WTC11 (cell line): ENCODE measurements at regions not wholly inside any gene's neighbourhood (a gene's known extent, or its start where the extent isn't known, plus 50 kb on each side); places are given as distances from the start of the nearest gene placed in this dataset.

Source experiments
- ATAC-seq: fragments of 200-7000 bp; cut with Tn5 transposase; 2 replicates; pipeline ENCODE4 v1.10.0; 2021; ENCODE audit warnings: mild to moderate bottlenecking, moderate library complexity
- CTCF ChIA-PET: fragments of 300-600 bp; sonication (Branson Sonifier 250); formaldehyde crosslinking; loops from one replicate; lab custom pipeline; 2021; ENCODE audit warnings: antibody characterized with exemption; lab: Charles Lee
- POLR2A ChIA-PET: fragments of 350-600 bp; sonication (Branson Sonifier 250); formaldehyde crosslinking; loops from one replicate; lab custom pipeline; 2021; ENCODE audit warnings: antibody characterized with exemption; lab: Charles Lee
- DNase-seq: peaks from one replicate; pipeline ENCODE4 v3.0.0; 2021; ENCODE audit warnings: low spot score
- H3K27ac Mint-ChIP-seq: 2 replicates; pipeline ENCODE4 v1.8.0; 2021; ENCODE audit warnings: mixed read lengths
- H3K27me3 Mint-ChIP-seq: 2 replicates; pipeline ENCODE4 v1.8.0; 2021; ENCODE audit warnings: low read depth, mild to moderate bottlenecking, moderate library complexity, mixed read lengths
- H3K36me3 Mint-ChIP-seq: 2 replicates; pipeline ENCODE4 v1.8.0; 2021; ENCODE audit warnings: mixed read lengths
- H3K4me1 Mint-ChIP-seq: 2 replicates; pipeline ENCODE4 v1.8.0; 2022; ENCODE audit warnings: mixed read lengths
- H3K4me3 Mint-ChIP-seq: 2 replicates; pipeline ENCODE4 v1.8.0; 2021; ENCODE audit warnings: mild to moderate bottlenecking, moderate library complexity, mixed read lengths
- H3K9me3 Mint-ChIP-seq: 2 replicates; pipeline ENCODE4 v1.8.0; 2021; ENCODE audit warnings: mixed read lengths
- CBFB ChIP-seq: sonication (generic); formaldehyde crosslinking; IDR thresholded peaks from 2 replicates; pipeline ENCODE4 v1.8.1; 2022; ENCODE audit warnings: mild to moderate bottlenecking, low read depth, missing genetic modification reagents
- CREM ChIP-seq: sonication (generic); formaldehyde crosslinking; IDR thresholded peaks from 2 replicates; pipeline ENCODE4 v1.8.1; 2022; ENCODE audit warnings: mild to moderate bottlenecking, missing genetic modification reagents, moderate library complexity
- GRHL2 ChIP-seq: fragments of 250-450 bp; sonication (Bioruptor Pico); IDR thresholded peaks from 2 replicates; pipeline ENCODE4 v1.8.0; 2022; ENCODE audit warnings: mild to moderate bottlenecking, moderate library complexity; ENCODE audit not compliant: insufficient replicate concordance, severe bottlenecking
- MYBL2 ChIP-seq: sonication (generic); formaldehyde crosslinking; IDR thresholded peaks from 2 replicates; pipeline ENCODE4 v1.8.1; 2023; ENCODE audit warnings: mild to moderate bottlenecking, moderate library complexity, missing genetic modification reagents
- NR1H2 ChIP-seq: sonication (generic); formaldehyde crosslinking; IDR thresholded peaks from 2 replicates; pipeline ENCODE4 v1.9.0; 2021; ENCODE audit warnings: mild to moderate bottlenecking, moderate library complexity, missing genetic modification reagents
- NR2C2 ChIP-seq: sonication (generic); formaldehyde crosslinking; IDR thresholded peaks from 2 replicates; pipeline ENCODE4 v1.8.0; 2022; ENCODE audit warnings: mild to moderate bottlenecking, missing genetic modification reagents
- NR3C1 ChIP-seq: sonication (generic); formaldehyde crosslinking; conservative IDR thresholded peaks from 2 replicates; pipeline ENCODE4 v1.8.1; 2023; ENCODE audit warnings: low read depth, mild to moderate bottlenecking, missing genetic modification reagents
- RELA ChIP-seq: sonication (generic); formaldehyde crosslinking; IDR thresholded peaks from 2 replicates; pipeline ENCODE4 v1.8.1; 2022; ENCODE audit warnings: missing genetic modification reagents, mild to moderate bottlenecking, borderline replicate concordance
- SOX15 ChIP-seq: fragments of 250-450 bp; sonication (Bioruptor Pico); IDR thresholded peaks from 2 replicates; pipeline ENCODE4 v1.9.0; 2021; ENCODE audit warnings: mild to moderate bottlenecking
- ZNF219 ChIP-seq: sonication (generic); formaldehyde crosslinking; IDR thresholded peaks from 2 replicates; pipeline ENCODE4 v1.8.0; 2023; ENCODE audit warnings: missing genetic modification reagents, mild to moderate bottlenecking, borderline replicate concordance
- ZNF263 ChIP-seq: sonication (generic); formaldehyde crosslinking; IDR thresholded peaks from 2 replicates; pipeline ENCODE4 v1.8.1; 2022; ENCODE audit warnings: low read depth, mild to moderate bottlenecking, moderate library complexity, missing genetic modification reagents
- ZNF423 ChIP-seq: fragments of 250-450 bp; sonication (Bioruptor Pico); IDR thresholded peaks from 2 replicates; pipeline ENCODE4 v2.1.2; 2022; ENCODE audit warnings: mild to moderate bottlenecking, moderate library complexity
- TF ChIP-seq, protein P1 (sequence below): sonication (generic); formaldehyde crosslinking; IDR thresholded peaks from 2 replicates; pipeline ENCODE4 v1.8.0; 2022; ENCODE audit warnings: mild to moderate bottlenecking, missing genetic modification reagents
- TF ChIP-seq, protein P2 (sequence below): sonication (generic); formaldehyde crosslinking; IDR thresholded peaks from 2 replicates; pipeline ENCODE4 v1.8.1; 2023; ENCODE audit warnings: mild to moderate bottlenecking, missing genetic modification reagents, borderline replicate concordance
- TF ChIP-seq, protein P3 (sequence below): sonication (generic); formaldehyde crosslinking; IDR thresholded peaks from 2 replicates; pipeline ENCODE4 v1.8.1; 2023; ENCODE audit warnings: mild to moderate bottlenecking, missing genetic modification reagents, moderate library complexity
- TF ChIP-seq, protein P4 (sequence below): fragments of 250-450 bp; sonication (Bioruptor Pico); IDR thresholded peaks from 2 replicates; pipeline ENCODE4 v1.8.0; 2021; ENCODE audit warnings: mild to moderate bottlenecking
- TF ChIP-seq, protein P5 (sequence below): sonication (generic); formaldehyde crosslinking; IDR thresholded peaks from 2 replicates; pipeline ENCODE4 v1.8.1; 2023; ENCODE audit warnings: mild to moderate bottlenecking, missing genetic modification reagents, moderate library complexity
- TF ChIP-seq, protein P6 (sequence below): fragments of 200-600 bp; IDR thresholded peaks from 2 replicates; pipeline ENCODE4 v1.8.0; 2022; ENCODE audit warnings: antibody characterized with exemption

DNA sequence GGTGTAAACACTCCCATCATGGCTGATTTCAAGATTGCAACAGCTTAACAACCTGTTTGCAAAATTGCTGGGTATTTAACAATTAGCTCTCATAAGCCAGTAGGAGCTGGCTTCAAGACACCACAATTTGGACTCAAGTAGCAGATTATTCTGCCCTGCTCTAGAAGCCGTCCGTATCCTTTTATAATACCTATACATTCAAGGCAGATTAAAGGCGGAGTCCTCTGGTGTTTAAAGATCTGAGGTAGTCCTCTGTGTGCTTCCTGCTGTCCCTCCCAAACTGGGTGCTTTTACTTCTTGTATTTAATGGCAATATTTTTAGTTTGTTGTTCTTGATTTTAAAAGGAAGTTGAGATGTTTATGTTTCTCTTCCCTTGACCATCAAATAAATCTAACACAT is 62.2 kb upstream of the SOX4 start:
- DNase-seq (no peak), ATAC-seq (no peak)
- H3K27me3 Mint-ChIP-seq = no peaks in the 10 kb centered on the region
- CTCF ChIA-PET = interaction anchor here (0.7 to 1.0 kb wide), 2 partner anchors 57 to 58 kb away, joined by 3 to 6 read pairs; no protein-coding TSS in a partner anchor
- H3K4me1 Mint-ChIP-seq = peaks cover 7% of the 10 kb centered on the region
- H3K27ac Mint-ChIP-seq = no peak overlapping the region; the same call in 1 of the 2 replicates
- no peak overlapping the region for H3K4me3 Mint-ChIP-seq
- no peaks in the 10 kb centered on the region for H3K36me3 Mint-ChIP-seq
- TF ChIP-seq, protein P1, sequence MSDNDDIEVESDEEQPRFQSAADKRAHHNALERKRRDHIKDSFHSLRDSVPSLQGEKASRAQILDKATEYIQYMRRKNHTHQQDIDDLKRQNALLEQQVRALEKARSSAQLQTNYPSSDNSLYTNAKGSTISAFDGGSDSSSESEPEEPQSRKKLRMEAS = no peak
- TF ChIP-seq, protein P2, sequence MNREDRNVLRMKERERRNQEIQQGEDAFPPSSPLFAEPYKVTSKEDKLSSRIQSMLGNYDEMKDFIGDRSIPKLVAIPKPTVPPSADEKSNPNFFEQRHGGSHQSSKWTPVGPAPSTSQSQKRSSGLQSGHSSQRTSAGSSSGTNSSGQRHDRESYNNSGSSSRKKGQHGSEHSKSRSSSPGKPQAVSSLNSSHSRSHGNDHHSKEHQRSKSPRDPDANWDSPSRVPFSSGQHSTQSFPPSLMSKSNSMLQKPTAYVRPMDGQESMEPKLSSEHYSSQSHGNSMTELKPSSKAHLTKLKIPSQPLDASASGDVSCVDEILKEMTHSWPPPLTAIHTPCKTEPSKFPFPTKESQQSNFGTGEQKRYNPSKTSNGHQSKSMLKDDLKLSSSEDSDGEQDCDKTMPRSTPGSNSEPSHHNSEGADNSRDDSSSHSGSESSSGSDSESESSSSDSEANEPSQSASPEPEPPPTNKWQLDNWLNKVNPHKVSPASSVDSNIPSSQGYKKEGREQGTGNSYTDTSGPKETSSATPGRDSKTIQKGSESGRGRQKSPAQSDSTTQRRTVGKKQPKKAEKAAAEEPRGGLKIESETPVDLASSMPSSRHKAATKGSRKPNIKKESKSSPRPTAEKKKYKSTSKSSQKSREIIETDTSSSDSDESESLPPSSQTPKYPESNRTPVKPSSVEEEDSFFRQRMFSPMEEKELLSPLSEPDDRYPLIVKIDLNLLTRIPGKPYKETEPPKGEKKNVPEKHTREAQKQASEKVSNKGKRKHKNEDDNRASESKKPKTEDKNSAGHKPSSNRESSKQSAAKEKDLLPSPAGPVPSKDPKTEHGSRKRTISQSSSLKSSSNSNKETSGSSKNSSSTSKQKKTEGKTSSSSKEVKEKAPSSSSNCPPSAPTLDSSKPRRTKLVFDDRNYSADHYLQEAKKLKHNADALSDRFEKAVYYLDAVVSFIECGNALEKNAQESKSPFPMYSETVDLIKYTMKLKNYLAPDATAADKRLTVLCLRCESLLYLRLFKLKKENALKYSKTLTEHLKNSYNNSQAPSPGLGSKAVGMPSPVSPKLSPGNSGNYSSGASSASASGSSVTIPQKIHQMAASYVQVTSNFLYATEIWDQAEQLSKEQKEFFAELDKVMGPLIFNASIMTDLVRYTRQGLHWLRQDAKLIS (CRISPR knock-in tag) = no peak
- TF ChIP-seq NR1H2 (CRISPR knock-in tag) (no peak), ZNF423 (CRISPR knock-in tag) (no peak), NR3C1 (CRISPR knock-in tag) (no peak), MYBL2 (no peak), RELA (CRISPR knock-in tag) (no peak), ZNF219 (CRISPR knock-in tag) (no peak), CREM (CRISPR knock-in tag) (no peak), SOX15 (no peak)
- TF ChIP-seq, protein P3, sequence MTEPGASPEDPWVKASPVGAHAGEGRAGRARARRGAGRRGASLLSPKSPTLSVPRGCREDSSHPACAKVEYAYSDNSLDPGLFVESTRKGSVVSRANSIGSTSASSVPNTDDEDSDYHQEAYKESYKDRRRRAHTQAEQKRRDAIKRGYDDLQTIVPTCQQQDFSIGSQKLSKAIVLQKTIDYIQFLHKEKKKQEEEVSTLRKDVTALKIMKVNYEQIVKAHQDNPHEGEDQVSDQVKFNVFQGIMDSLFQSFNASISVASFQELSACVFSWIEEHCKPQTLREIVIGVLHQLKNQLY (CRISPR knock-in tag) = no peak
- POLR2A ChIA-PET = no interaction called here
- H3K9me3 Mint-ChIP-seq = peaks cover 4% of the 10 kb centered on the region

DNA sequence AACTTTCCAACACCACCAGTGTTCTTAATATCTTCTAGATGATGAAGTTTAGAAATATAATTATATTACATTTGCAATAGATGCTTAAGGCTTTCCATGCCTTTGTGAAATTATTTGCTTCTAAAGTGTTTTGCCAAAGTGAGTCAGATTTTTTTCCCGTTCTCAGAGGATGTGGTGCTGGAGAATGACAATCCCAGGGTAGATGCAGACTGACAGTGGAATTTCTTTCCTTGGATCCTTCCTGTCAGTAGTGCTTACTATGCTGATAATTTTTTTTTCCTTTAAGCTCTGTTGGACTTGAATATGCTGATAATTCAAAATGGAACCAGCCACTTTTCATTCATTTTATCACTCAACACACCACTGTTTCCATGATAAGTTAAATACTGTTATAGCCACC is 59.9 kb upstream of the SOX4 start:
- CTCF ChIA-PET = no interaction called here

DNA sequence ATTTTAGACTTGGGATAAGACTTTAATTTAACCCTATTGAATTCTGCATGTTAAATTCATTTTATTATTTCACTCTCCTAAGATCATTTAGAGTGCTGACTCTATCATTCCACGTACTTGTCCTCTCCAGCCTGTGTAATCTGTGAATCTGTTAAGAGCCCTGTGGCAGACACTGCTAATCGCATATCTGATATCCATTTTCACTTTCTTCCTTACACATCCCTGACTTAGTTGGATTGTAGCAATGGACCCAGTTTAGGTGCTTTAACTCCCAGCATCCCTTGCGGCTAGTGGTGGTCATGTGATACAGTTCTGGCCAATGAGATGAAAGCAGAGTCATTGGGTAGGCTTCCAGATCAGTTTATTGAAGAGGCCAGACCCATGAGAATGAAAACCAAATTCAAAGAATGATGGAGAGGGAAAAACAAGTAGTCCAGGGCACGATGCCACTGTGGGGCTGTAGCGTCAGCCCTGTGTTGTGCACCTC is 57.2 kb upstream of the SOX4 start:
- no peak overlapping the region for H3K4me3 Mint-ChIP-seq
- ATAC-seq (no peak), DNase-seq (no peak)
- no peaks in the 10 kb centered on the region for H3K27me3 Mint-ChIP-seq
- CTCF ChIA-PET = no interaction called here
- POLR2A ChIA-PET = no interaction called here
- H3K9me3 Mint-ChIP-seq = peaks cover 6% of the 10 kb centered on the region
- TF ChIP-seq, protein P4, sequence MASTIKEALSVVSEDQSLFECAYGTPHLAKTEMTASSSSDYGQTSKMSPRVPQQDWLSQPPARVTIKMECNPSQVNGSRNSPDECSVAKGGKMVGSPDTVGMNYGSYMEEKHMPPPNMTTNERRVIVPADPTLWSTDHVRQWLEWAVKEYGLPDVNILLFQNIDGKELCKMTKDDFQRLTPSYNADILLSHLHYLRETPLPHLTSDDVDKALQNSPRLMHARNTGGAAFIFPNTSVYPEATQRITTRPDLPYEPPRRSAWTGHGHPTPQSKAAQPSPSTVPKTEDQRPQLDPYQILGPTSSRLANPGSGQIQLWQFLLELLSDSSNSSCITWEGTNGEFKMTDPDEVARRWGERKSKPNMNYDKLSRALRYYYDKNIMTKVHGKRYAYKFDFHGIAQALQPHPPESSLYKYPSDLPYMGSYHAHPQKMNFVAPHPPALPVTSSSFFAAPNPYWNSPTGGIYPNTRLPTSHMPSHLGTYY (CRISPR knock-in tag) = no peak
- TF ChIP-seq ZNF263 (CRISPR knock-in tag) = no peak
- TF ChIP-seq CBFB (CRISPR knock-in tag) = no peak
- TF ChIP-seq, protein P5, sequence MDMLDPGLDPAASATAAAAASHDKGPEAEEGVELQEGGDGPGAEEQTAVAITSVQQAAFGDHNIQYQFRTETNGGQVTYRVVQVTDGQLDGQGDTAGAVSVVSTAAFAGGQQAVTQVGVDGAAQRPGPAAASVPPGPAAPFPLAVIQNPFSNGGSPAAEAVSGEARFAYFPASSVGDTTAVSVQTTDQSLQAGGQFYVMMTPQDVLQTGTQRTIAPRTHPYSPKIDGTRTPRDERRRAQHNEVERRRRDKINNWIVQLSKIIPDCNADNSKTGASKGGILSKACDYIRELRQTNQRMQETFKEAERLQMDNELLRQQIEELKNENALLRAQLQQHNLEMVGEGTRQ (CRISPR knock-in tag) = peak; percentile 48
- H3K27ac Mint-ChIP-seq = no peak overlapping the region
- H3K36me3 Mint-ChIP-seq = no peaks in the 10 kb centered on the region
- peaks cover 22% of the 10 kb centered on the region for H3K4me1 Mint-ChIP-seq

More for the DNA sequence above, 59.9 kb upstream of the SOX4 start:
- Mint-ChIP-seq H3K4me1 (peaks cover 8% of the 10 kb centered on the region; the same call in 1 of the 2 replicates), H3K9me3 (peaks cover 6% of the 10 kb centered on the region), H3K36me3 (no peaks in the 10 kb centered on the region), H3K27ac (no peak overlapping the region), H3K27me3 (no peaks in the 10 kb centered on the region), H3K4me3 (no peak overlapping the region)
- DNase-seq = no peak
- TF ChIP-seq GRHL2 (CRISPR knock-in tag) (no peak), NR2C2 (no peak), CREM (CRISPR knock-in tag) (no peak)
- TF ChIP-seq, protein P6, sequence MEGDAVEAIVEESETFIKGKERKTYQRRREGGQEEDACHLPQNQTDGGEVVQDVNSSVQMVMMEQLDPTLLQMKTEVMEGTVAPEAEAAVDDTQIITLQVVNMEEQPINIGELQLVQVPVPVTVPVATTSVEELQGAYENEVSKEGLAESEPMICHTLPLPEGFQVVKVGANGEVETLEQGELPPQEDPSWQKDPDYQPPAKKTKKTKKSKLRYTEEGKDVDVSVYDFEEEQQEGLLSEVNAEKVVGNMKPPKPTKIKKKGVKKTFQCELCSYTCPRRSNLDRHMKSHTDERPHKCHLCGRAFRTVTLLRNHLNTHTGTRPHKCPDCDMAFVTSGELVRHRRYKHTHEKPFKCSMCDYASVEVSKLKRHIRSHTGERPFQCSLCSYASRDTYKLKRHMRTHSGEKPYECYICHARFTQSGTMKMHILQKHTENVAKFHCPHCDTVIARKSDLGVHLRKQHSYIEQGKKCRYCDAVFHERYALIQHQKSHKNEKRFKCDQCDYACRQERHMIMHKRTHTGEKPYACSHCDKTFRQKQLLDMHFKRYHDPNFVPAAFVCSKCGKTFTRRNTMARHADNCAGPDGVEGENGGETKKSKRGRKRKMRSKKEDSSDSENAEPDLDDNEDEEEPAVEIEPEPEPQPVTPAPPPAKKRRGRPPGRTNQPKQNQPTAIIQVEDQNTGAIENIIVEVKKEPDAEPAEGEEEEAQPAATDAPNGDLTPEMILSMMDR = no peak
- ATAC-seq = no peak
- POLR2A ChIA-PET = no interaction called here
